ENCODE measurements at regions not wholly inside any gene's neighbourhood (a gene's known extent, or its start where the extent isn't known, plus 50 kb on each side); places are given as distances from the start of the nearest gene placed in this dataset.

- FAIRE-seq (no peak), ATAC-seq (no peak), DNase-seq (no peak)
- Histone ChIP-seq H3K4me3 (no peak overlapping the region), H3K36me3 (no peaks in the 10 kb centered on the region), H3K4me1 (no peaks in the 10 kb centered on the region), H3K9me3 (no peaks in the 10 kb centered on the region), H3K27me3 (peaks cover 0 to 16% (median 0%) of the 10 kb centered on the region in 4 donors), H3K27ac (no peak overlapping the region)
- intact Hi-C loops (cut with DNase I) = no loop called here
- 67 to 79% methylated on average over 1 of the region's 1 CpG for WGBS, 2 donors
- TF ChIP-seq CTCF (IDR thresholded peaks at IDR 0.05) = no peak
These were observed 220.5 kb upstream of the RPS6KA3 start for GRCh38 chrX:20487227-20487626.

GRCh38 chrX:20481632-20482031 lies 214.9 kb upstream of the RPS6KA3 start:
- H3K4me1 ChIP-seq = no peaks in the 10 kb centered on the region
- intact Hi-C loops (cut with DNase I) = no loop called here
- H3K36me3 ChIP-seq = no peaks in the 10 kb centered on the region
- H3K4me3 ChIP-seq = no peak overlapping the region
- 52 to 87% methylated on average over 2 of the region's 2 CpGs for WGBS, 2 donors
- ATAC-seq (no peak), DNase-seq (no peak), FAIRE-seq (no peak)
- H3K27ac ChIP-seq = no peak overlapping the region
- no peaks in the 10 kb centered on the region for H3K9me3 ChIP-seq
- TF ChIP-seq CTCF (IDR thresholded peaks at IDR 0.05) = no peak
- peaks cover 0 to 9% (median 0%) of the 10 kb centered on the region in 4 donors for H3K27me3 ChIP-seq

GRCh38 chrX:20479896-20480295 lies 213.2 kb upstream of the RPS6KA3 start:
- Histone ChIP-seq H3K4me3 (no peak overlapping the region), H3K27ac (no peak overlapping the region), H3K36me3 (no peaks in the 10 kb centered on the region), H3K9me3 (no peaks in the 10 kb centered on the region), H3K27me3 (peaks cover 0 to 9% (median 0%) of the 10 kb centered on the region in 4 donors), H3K4me1 (no peaks in the 10 kb centered on the region)
- no peak for DNase-seq
- intact Hi-C loops (cut with DNase I) = no loop called here
- TF ChIP-seq CTCF (IDR thresholded peaks at IDR 0.05) = no peak
- ATAC-seq = no peak
- no peak for FAIRE-seq
- 16 to 17% methylated on average over 4 of the region's 4 CpGs for WGBS, 2 donors

- 66 to 97% methylated on average over 2 of the region's 2 CpGs for WGBS, 2 donors
- no peak for TF ChIP-seq CTCF (IDR thresholded peaks at IDR 0.05)
- H3K4me1 ChIP-seq = no peaks in the 10 kb centered on the region
- no peak overlapping the region for H3K27ac ChIP-seq
- intact Hi-C loops (cut with DNase I) = no loop called here
- FAIRE-seq (no peak), DNase-seq (no peak), ATAC-seq (no peak)
- peaks cover 0 to 9% (median 0%) of the 10 kb centered on the region in 4 donors for H3K27me3 ChIP-seq
- no peaks in the 10 kb centered on the region for H3K9me3 ChIP-seq
- H3K36me3 ChIP-seq = no peaks in the 10 kb centered on the region
- no peak overlapping the region for H3K4me3 ChIP-seq
These were observed 212.3 kb upstream of the RPS6KA3 start for GRCh38 chrX:20479048-20479447.

- peak in 2 of 6 donors; percentile 24 to 56 for DNase-seq
- intact Hi-C loops (cut with DNase I) = no loop called here
- TF ChIP-seq CTCF (IDR thresholded peaks at IDR 0.05) = no peak
- ATAC-seq = no peak
- no peak overlapping the region for H3K27ac ChIP-seq
- H3K36me3 ChIP-seq = no peaks in the 10 kb centered on the region
- whole genome bisulfite sequencing, 2 donors = 58 to 76% methylated on average over 8 of the region's 8 CpGs
- peaks cover 0 to under 1% (median 0%) of the 10 kb centered on the region in 4 donors for H3K27me3 ChIP-seq
- H3K4me1 ChIP-seq = no peaks in the 10 kb centered on the region
- H3K9me3 ChIP-seq = no peaks in the 10 kb centered on the region
- FAIRE-seq = no peak
- no peak overlapping the region for H3K4me3 ChIP-seq
These were observed 211.3 kb upstream of the RPS6KA3 start for GRCh38 chrX:20477836-20478524.
